ENCODE measurements at regions not wholly inside any gene's neighbourhood (a gene's known extent, or its start where the extent isn't known, plus 50 kb on each side); places are given as distances from the start of the nearest gene placed in this dataset.

DNA sequence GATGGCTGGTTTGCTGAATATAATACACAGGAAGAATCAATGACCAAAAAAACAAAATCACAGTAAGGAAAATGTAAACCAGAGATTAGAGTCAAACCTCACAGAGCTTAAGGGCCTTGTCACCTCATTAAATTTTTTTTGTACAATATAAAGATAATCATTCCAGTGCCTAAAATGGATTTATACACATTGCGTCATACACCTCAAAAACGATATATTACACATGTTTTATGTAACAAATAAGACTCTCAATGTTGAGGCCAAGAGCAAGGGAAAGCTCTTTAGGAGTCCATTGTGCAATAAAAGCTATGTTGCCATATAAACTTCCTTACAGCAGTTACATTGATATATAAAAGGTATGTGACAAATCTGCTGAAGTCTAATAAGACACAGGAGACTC is 856.7 kb upstream of the SLITRK1 start:
- WGBS (ENCODE audit: insufficient coverage): no CpG with 5 or more reads among the region's 2 CpGs
- no peaks in the 10 kb centered on the region for H3K4me1 ChIP-seq (ENCODE audit: control insufficient read depth in 2 of 2, insufficient read depth in 2 of 2, low read length in 2 of 2)
- ATAC-seq (ENCODE audit: low read depth): no peak
- H3K27ac ChIP-seq (ENCODE audit: low read length in 2 of 2): no peak overlapping the region
- no peaks in the 10 kb centered on the region for H3K79me2 ChIP-seq (ENCODE audit: control insufficient read depth, insufficient read depth, low read length)
- ChIA-PET POLR2A (no interaction called here), CTCF (no interaction called here)
- H3K9ac ChIP-seq (ENCODE audit: low read length): no peak overlapping the region
- H3K36me3 ChIP-seq (replicated peaks in 1 of 2; ENCODE audit: control extremely low read depth in 1 of 2, control insufficient read depth in 1 of 2, extremely low read depth in 1 of 2, insufficient read depth in 2 of 2, low read length in 1 of 2): no peaks in the 10 kb centered on the region
- no peaks in the 10 kb centered on the region for H3K27me3 ChIP-seq (replicated peaks in 1 of 4; ENCODE audit: control extremely low read depth in 1 of 4, control insufficient read depth in 3 of 4, insufficient read depth in 4 of 4, low read length in 3 of 4)
- Mint-ChIP-seq H3K4me3 (no peak overlapping the region), H3K27ac (no peak overlapping the region), H3K9me3 (ENCODE audit: insufficient read depth) (peaks cover 3% of the 10 kb centered on the region), H3K4me1 (no peaks in the 10 kb centered on the region), H3K27me3 (no peaks in the 10 kb centered on the region)
- no peak for DNase-seq
- intact Hi-C loops (cut with micrococcal nuclease): no loop called here
- TF ChIP-seq EZH2 (IDR thresholded peaks at IDR 0.05; ENCODE audit: borderline replicate concordance, insufficient read depth, low read depth, low read length, poor library complexity, severe bottlenecking): no peak
- no peak for TF ChIP-seq CTCF (IDR thresholded peaks at IDR 0.05)
- no peak overlapping the region for H3K4me3 ChIP-seq (ENCODE audit: control extremely low read depth in 1 of 5, extremely low read depth in 1 of 5, insufficient read depth in 1 of 5, low read depth in 2 of 5, low read length in 4 of 5)
- no peak overlapping the region for H2AFZ ChIP-seq (ENCODE audit: insufficient read depth, low read depth, low read length, poor library complexity, severe bottlenecking)
- H3K9me3 ChIP-seq (ENCODE audit: control extremely low read depth in 1 of 3, control insufficient read depth in 2 of 3, insufficient read depth in 1 of 3, low read length in 2 of 3): no peaks in the 10 kb centered on the region
- H3K4me2 ChIP-seq (replicated peaks; ENCODE audit: low read depth, low read length, poor library complexity, severe bottlenecking): no peak overlapping the region
- no peaks in the 10 kb centered on the region for H4K20me1 ChIP-seq (ENCODE audit: control insufficient read depth, insufficient read depth, low read length, poor library complexity, severe bottlenecking)

DNA sequence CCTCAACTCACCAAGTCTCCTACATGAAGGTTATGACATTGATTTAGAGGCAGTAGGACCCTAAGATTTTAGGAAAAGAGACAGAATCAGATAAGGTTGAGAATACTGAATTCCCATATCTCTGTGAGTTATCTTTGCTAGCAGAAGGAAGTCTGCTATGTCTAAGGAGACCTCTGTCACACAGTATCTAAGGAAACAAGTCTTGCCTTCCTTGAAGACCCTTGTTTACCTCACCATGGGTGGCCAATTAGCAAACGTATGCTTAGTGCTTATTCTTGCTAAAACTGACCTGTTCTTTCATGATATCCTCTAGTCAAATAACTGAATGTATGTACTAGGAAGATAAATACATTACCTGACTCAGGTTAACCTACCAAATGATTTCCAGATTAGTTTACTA is 855.4 kb upstream of the SLITRK1 start:
- no peaks in the 10 kb centered on the region for H3K36me3 ChIP-seq (replicated peaks in 1 of 2; ENCODE audit: control extremely low read depth in 1 of 2, control insufficient read depth in 1 of 2, extremely low read depth in 1 of 2, insufficient read depth in 2 of 2, low read length in 1 of 2)
- no peak overlapping the region for H3K9ac ChIP-seq (ENCODE audit: low read length)
- no peaks in the 10 kb centered on the region for H3K4me1 ChIP-seq (ENCODE audit: control insufficient read depth in 2 of 2, insufficient read depth in 2 of 2, low read length in 2 of 2)
- Mint-ChIP-seq H3K27ac (no peak overlapping the region), H3K4me1 (no peaks in the 10 kb centered on the region), H3K4me3 (no peak overlapping the region), H3K27me3 (no peaks in the 10 kb centered on the region), H3K9me3 (ENCODE audit: insufficient read depth) (peaks cover 3% of the 10 kb centered on the region)
- H3K79me2 ChIP-seq (ENCODE audit: control insufficient read depth, insufficient read depth, low read length): no peaks in the 10 kb centered on the region
- POLR2A ChIA-PET: no interaction called here
- no peaks in the 10 kb centered on the region for H3K27me3 ChIP-seq (replicated peaks in 1 of 4; ENCODE audit: control extremely low read depth in 1 of 4, control insufficient read depth in 3 of 4, insufficient read depth in 4 of 4, low read length in 3 of 4)
- H3K4me3 ChIP-seq (ENCODE audit: control extremely low read depth in 1 of 5, extremely low read depth in 1 of 5, insufficient read depth in 1 of 5, low read depth in 2 of 5, low read length in 4 of 5): no peak overlapping the region
- no CpG with 5 or more reads among the region's 1 CpG for WGBS (ENCODE audit: insufficient coverage)
- no peak overlapping the region for H3K4me2 ChIP-seq (replicated peaks; ENCODE audit: low read depth, low read length, poor library complexity, severe bottlenecking)
- intact Hi-C loops (cut with micrococcal nuclease): no loop called here
- TF ChIP-seq CTCF (IDR thresholded peaks at IDR 0.05) (no peak), EZH2 (IDR thresholded peaks at IDR 0.05; ENCODE audit: borderline replicate concordance, insufficient read depth, low read depth, low read length, poor library complexity, severe bottlenecking) (no peak)
- CTCF ChIA-PET: no interaction called here
- H3K9me3 ChIP-seq (ENCODE audit: control extremely low read depth in 1 of 3, control insufficient read depth in 2 of 3, insufficient read depth in 1 of 3, low read length in 2 of 3): no peaks in the 10 kb centered on the region
- no peak overlapping the region for H3K27ac ChIP-seq (ENCODE audit: low read length in 2 of 2)
- no peak overlapping the region for H2AFZ ChIP-seq (ENCODE audit: insufficient read depth, low read depth, low read length, poor library complexity, severe bottlenecking)
- no peak for DNase-seq
- no peak for ATAC-seq (ENCODE audit: low read depth)
- no peaks in the 10 kb centered on the region for H4K20me1 ChIP-seq (ENCODE audit: control insufficient read depth, insufficient read depth, low read length, poor library complexity, severe bottlenecking)

Measured in B cell (primary cell).